Loucy (cell line): ENCODE measurements at regions not wholly inside any gene's neighbourhood (a gene's known extent, or its start where the extent isn't known, plus 50 kb on each side); places are given as distances from the start of the nearest gene placed in this dataset.

Source experiments
- H2AFZ ChIP-seq: fragments of 200-600 bp; sonication (generic); 2 replicates; pipeline ENCODE4 v1.6.0; 2016; ENCODE audit warnings: antibody characterized with exemption, mild to moderate bottlenecking, low read length, moderate library complexity
- H3F3A ChIP-seq: fragments of 200-600 bp; 2 replicates; pipeline ENCODE4 v1.6.0; 2016; ENCODE audit warnings: antibody characterized with exemption, low read depth, mild to moderate bottlenecking
- H3K27me3 ChIP-seq: fragments of 200-600 bp; sonication (generic); 2 replicates; pipeline ENCODE4 v1.6.1; 2014; ENCODE audit warnings: low read length, mild to moderate bottlenecking; ENCODE audit not compliant: insufficient read depth, poor library complexity, severe bottlenecking
- H3K36me3 ChIP-seq: fragments of 200-600 bp; sonication (generic); 2 replicates; pipeline ENCODE4 v1.6.1; 2016; ENCODE audit warnings: low read length; ENCODE audit not compliant: insufficient read depth
- H3K4me1 ChIP-seq: fragments of 200-600 bp; sonication (generic); 2 replicates; pipeline ENCODE4 v1.5.1; 2014; ENCODE audit warnings: low read length, mild to moderate bottlenecking; ENCODE audit not compliant: insufficient read depth, poor library complexity, severe bottlenecking
- H3K4me2 ChIP-seq: fragments of 200-600 bp; sonication (generic); 2 replicates; pipeline ENCODE4 v1.6.0; 2014; ENCODE audit warnings: antibody characterized with exemption, low read length, low read depth, mild to moderate bottlenecking; ENCODE audit not compliant: poor library complexity, severe bottlenecking
- H3K4me3 ChIP-seq: fragments of 200-600 bp; sonication (generic); 2 replicates; pipeline ENCODE4 v1.5.1; 2014; ENCODE audit warnings: low read length, mild to moderate bottlenecking, mixed read lengths; ENCODE audit not compliant: poor library complexity, severe bottlenecking
- H3K79me2 ChIP-seq: fragments of 200-600 bp; sonication (generic); 2 replicates; pipeline ENCODE4 v1.6.1; 2014; ENCODE audit warnings: low read length; ENCODE audit not compliant: insufficient read depth
- H3K9ac ChIP-seq: fragments of 200-600 bp; sonication (generic); 2 replicates; pipeline ENCODE4 v1.6.0; 2014; ENCODE audit warnings: mild to moderate bottlenecking, low read depth, low read length, moderate library complexity; ENCODE audit not compliant: poor library complexity, severe bottlenecking
- H3K9me2 ChIP-seq: fragments of 200-600 bp; sonication (generic); replicated peaks from 2 replicates; pipeline ENCODE4 v1.6.1; 2016; ENCODE audit warnings: low read depth, low read length, mixed read lengths
- H3K9me3 ChIP-seq: fragments of 200-600 bp; sonication (generic); 2 replicates; pipeline ENCODE4 v1.6.1; 2014; ENCODE audit warnings: mild to moderate bottlenecking, antibody characterized with exemption, low read length, low read depth; ENCODE audit not compliant: insufficient read depth
- H4K20me1 ChIP-seq: fragments of 200-600 bp; sonication (generic); 2 replicates; pipeline ENCODE4 v1.6.0; 2014; ENCODE audit warnings: antibody characterized with exemption, low read length, mild to moderate bottlenecking; ENCODE audit not compliant: insufficient read depth, poor library complexity, severe bottlenecking
- CTCF ChIP-seq: fragments of 200-600 bp; sonication (generic); conservative IDR thresholded peaks from 2 replicates; pipeline ENCODE4 v1.5.1; 2014; ENCODE audit warnings: mild to moderate bottlenecking, antibody characterized with exemption, low read length
- EZH2phosphoT487 ChIP-seq: fragments of 200-600 bp; IDR thresholded peaks from 2 replicates; pipeline ENCODE4 v1.6.1; 2018; ENCODE audit warnings: antibody characterized with exemption, mild to moderate bottlenecking, moderate library complexity, borderline replicate concordance

GRCh38 chr16:65545413-65545956 is 423.6 kb upstream of the CDH11 start:
- TF ChIP-seq EZH2phosphoT487 (no peak), CTCF (no peak)
- H3K9ac ChIP-seq: no peak overlapping the region
- H3K79me2 ChIP-seq: no peaks in the 10 kb centered on the region
- no peak overlapping the region for H3K4me3 ChIP-seq
- no peaks in the 10 kb centered on the region for H3F3A ChIP-seq
- H2AFZ ChIP-seq: no peak overlapping the region
- 0 out of 2 replicates have a peak, but pooled peaks cover 3% of the 10 kb centered on the region for H3K9me3 ChIP-seq
- no peaks in the 10 kb centered on the region for H3K36me3 ChIP-seq
- no peaks in the 10 kb centered on the region for H3K4me1 ChIP-seq
- no peak overlapping the region for H3K4me2 ChIP-seq
- H4K20me1 ChIP-seq: no peaks in the 10 kb centered on the region
- no peaks in the 10 kb centered on the region for H3K9me2 ChIP-seq
- no peaks in the 10 kb centered on the region for H3K27me3 ChIP-seq

GRCh38 chr16:65543781-65544740 is 422.2 kb upstream of the CDH11 start:
- H3K4me2 ChIP-seq: no peak overlapping the region
- no peaks in the 10 kb centered on the region for H4K20me1 ChIP-seq
- no peak overlapping the region for H3K4me3 ChIP-seq
- TF ChIP-seq EZH2phosphoT487: no peak
- no peak for TF ChIP-seq CTCF
- no peak overlapping the region for H2AFZ ChIP-seq
- no peaks in the 10 kb centered on the region for H3K79me2 ChIP-seq
- H3K36me3 ChIP-seq: no peaks in the 10 kb centered on the region
- no peak overlapping the region for H3K9ac ChIP-seq
- no peaks in the 10 kb centered on the region for H3K27me3 ChIP-seq
- 0 out of 2 replicates have a peak, but pooled peaks cover 3% of the 10 kb centered on the region for H3K9me3 ChIP-seq
- H3K4me1 ChIP-seq: no peaks in the 10 kb centered on the region
- H3F3A ChIP-seq: no peaks in the 10 kb centered on the region
- H3K9me2 ChIP-seq: no peaks in the 10 kb centered on the region

GRCh38 chr16:65541646-65542045 is 419.8 kb upstream of the CDH11 start:
- Histone ChIP-seq H3F3A (no peaks in the 10 kb centered on the region), H3K9me2 (no peaks in the 10 kb centered on the region), H3K36me3 (no peaks in the 10 kb centered on the region), H2AFZ (no peak overlapping the region), H3K4me3 (no peak overlapping the region), H3K9me3 (0 out of 2 replicates have a peak, but pooled peaks cover 3% of the 10 kb centered on the region), H3K79me2 (no peaks in the 10 kb centered on the region), H3K4me1 (no peaks in the 10 kb centered on the region), H4K20me1 (no peaks in the 10 kb centered on the region), H3K4me2 (no peak overlapping the region), H3K9ac (no peak overlapping the region), H3K27me3 (no peaks in the 10 kb centered on the region)
- TF ChIP-seq EZH2phosphoT487: no peak
